H1 (cell line): ENCODE measurements at regions not wholly inside any gene's neighbourhood (a gene's known extent, or its start where the extent isn't known, plus 50 kb on each side); places are given as distances from the start of the nearest gene placed in this dataset.

Source experiments
- CTCF ChIA-PET: fragments of 300-600 bp; sonication (Branson Sonifier 250); formaldehyde crosslinking; loops from one replicate; lab custom pipeline; 2021; ENCODE audit not compliant: partially characterized antibody; lab: Charles Lee
- POLR2A ChIA-PET: fragments of 300-600 bp; sonication (Branson Sonifier 250); formaldehyde crosslinking; loops from one replicate; lab custom pipeline; 2021; ENCODE audit warnings: inconsistent platforms; ENCODE audit not compliant: partially characterized antibody; lab: Charles Lee
- DNase-seq, 2 experiments: peaks; one replicate each; pipeline versions ENCODE4 v3.0.0 to v3.0.0-alpha.2; 2010 to 2022; ENCODE audit warnings: low spot score in 2 of 2, low read depth in 1 of 2, mixed read lengths in 1 of 2
- FAIRE-seq: peaks from 2 replicates; lab custom pipeline; 2011; peaks lifted over from hg19 to GRCh38; lab: Jason Lieb, UNC
- H2AFZ ChIP-seq: 2 replicates; pipeline ENCODE4 v1.8.1; 2012; ENCODE audit warnings: low read length, inconsistent platforms
- H2AK5ac ChIP-seq: 2 replicates; pipeline ENCODE4 v1.6.1; 2013; ENCODE audit warnings: low read depth, low read length
- H2BK120ac ChIP-seq: replicated peaks from 2 replicates; pipeline ENCODE3; 2013; ENCODE audit warnings: low read depth, low read length, inconsistent platforms
- H2BK12ac ChIP-seq: 2 replicates; pipeline ENCODE4 v1.6.1; 2013; ENCODE audit warnings: low read depth, low read length
- H2BK15ac ChIP-seq: 2 replicates; pipeline ENCODE4 v1.6.1; 2013; ENCODE audit warnings: low read length
- H2BK20ac ChIP-seq: 2 replicates; pipeline ENCODE4 v1.6.1; 2013; ENCODE audit warnings: low read length
- H2BK5ac ChIP-seq: 2 replicates; pipeline ENCODE4 v1.6.1; 2013; ENCODE audit warnings: low read depth, low read length
- H3K14ac ChIP-seq: 2 replicates; pipeline ENCODE4 v1.6.1; 2013; ENCODE audit warnings: inconsistent platforms; ENCODE audit not compliant: insufficient read length
- H3K18ac ChIP-seq: 2 replicates; pipeline ENCODE4 v1.6.1; 2013; ENCODE audit warnings: low read length; ENCODE audit errors: extremely low read depth
- H3K23ac ChIP-seq: 2 replicates; pipeline ENCODE4 v1.6.1; 2013; ENCODE audit warnings: inconsistent platforms; ENCODE audit not compliant: insufficient read length
- H3K23me2 ChIP-seq: 2 replicates; pipeline ENCODE4 v1.6.1; 2013; ENCODE audit warnings: low read depth, low read length
- H3K27ac ChIP-seq: 2 replicates; pipeline ENCODE4 v1.6.1; 2011; ENCODE audit warnings: low read depth, low read length, inconsistent platforms
- H3K27me3 ChIP-seq, 4 experiments: replicated peaks in 1 of 4; 1 replicate in 1 of 4; 2 replicates in 3 of 4; pipeline versions ENCODE4 v1.6.1 to v1.8.1; 2011 to 2013; ENCODE audit warnings: low read length in 3 of 4, mild to moderate bottlenecking in 3 of 4, inconsistent platforms in 2 of 4, mixed read lengths in 2 of 4, moderate library complexity in 1 of 4; ENCODE audit not compliant: control insufficient read depth in 3 of 4, insufficient read depth in 3 of 4; ENCODE audit errors: extremely low read depth in 1 of 4
- H3K36me3 ChIP-seq, 4 experiments: 2 replicates each; pipeline versions ENCODE4 v1.6.1 to v1.8.1; 2011 to 2013; ENCODE audit warnings: mild to moderate bottlenecking in 4 of 4, low read length in 3 of 4, moderate library complexity in 2 of 4, control low read depth in 1 of 4, inconsistent platforms in 1 of 4; ENCODE audit not compliant: insufficient read depth in 4 of 4, control insufficient read depth in 2 of 4
- H3K4ac ChIP-seq: replicated peaks from 2 replicates; pipeline ENCODE3; 2013; ENCODE audit warnings: low read length, low read depth, mixed read lengths, inconsistent platforms; ENCODE audit not compliant: insufficient read length
- H3K4me1 ChIP-seq, 4 experiments: replicated peaks in 1 of 4; 1 replicate in 1 of 4; 2 replicates in 3 of 4; pipeline versions ENCODE4 v1.6.1 to v1.8.1; 2011 to 2013; ENCODE audit warnings: low read length in 3 of 4, inconsistent platforms in 2 of 4, mixed read lengths in 1 of 4; ENCODE audit not compliant: insufficient read depth in 4 of 4, control insufficient read depth in 3 of 4
- H3K4me2 ChIP-seq, 2 experiments: 2 replicates each; pipeline versions ENCODE4 v1.6.1 to v1.8.1; 2011 to 2013; ENCODE audit warnings: low read depth in 2 of 2, low read length in 2 of 2, control low read depth in 1 of 2, inconsistent platforms in 1 of 2, mild to moderate bottlenecking in 1 of 2; ENCODE audit not compliant: insufficient read depth in 1 of 2
- H3K4me3 ChIP-seq, 4 experiments: fragments of 200-600, 300-600 bp in 1 of 4; sonication (generic), shearing (Covaris generic), sonication (Bioruptor Twin) in 1 of 4; 2 replicates each; pipeline versions ENCODE4 v1.5.1 to v1.8.1; 2011 to 2016; ENCODE audit warnings: low read length in 4 of 4, low read depth in 3 of 4, control low read depth in 2 of 4, inconsistent platforms in 2 of 4, mild to moderate bottlenecking in 2 of 4, mixed read lengths in 1 of 4, moderate library complexity in 1 of 4; ENCODE audit not compliant: insufficient read depth in 2 of 4; ENCODE audit errors: extremely low read depth in 1 of 4
- H3K56ac ChIP-seq: replicated peaks from 2 replicates; pipeline ENCODE3; 2013; ENCODE audit warnings: low read depth, mild to moderate bottlenecking, mixed read lengths, low read length, inconsistent platforms; ENCODE audit not compliant: insufficient read length
- H3K79me1 ChIP-seq: 2 replicates; pipeline ENCODE4 v1.6.1; 2013; ENCODE audit warnings: low read depth, low read length, control low read depth
- H3K79me2 ChIP-seq, 2 experiments: 2 replicates each; pipeline versions ENCODE4 v1.6.1 to v1.8.1; 2012 to 2013; ENCODE audit warnings: low read length in 2 of 2, mild to moderate bottlenecking in 2 of 2, inconsistent platforms in 1 of 2; ENCODE audit not compliant: insufficient read depth in 2 of 2, control insufficient read depth in 1 of 2
- H3K9ac ChIP-seq, 4 experiments: replicated peaks in 1 of 4; 1 replicate in 1 of 4; 2 replicates in 3 of 4; pipeline versions ENCODE4 v1.6.1 to v1.8.1; 2011 to 2013; ENCODE audit warnings: low read depth in 3 of 4, low read length in 3 of 4, control low read depth in 2 of 4, mild to moderate bottlenecking in 2 of 4, moderate library complexity in 2 of 4, inconsistent platforms in 1 of 4; ENCODE audit errors: extremely low read depth in 1 of 4
- H3K9me3 ChIP-seq, 2 experiments: 2 replicates each; pipeline versions ENCODE4 v1.6.1 to v1.8.1; 2012 to 2013; ENCODE audit warnings: mild to moderate bottlenecking in 2 of 2, moderate library complexity in 2 of 2, control low read depth in 1 of 2, inconsistent platforms in 1 of 2, low read depth in 1 of 2, low read length in 1 of 2, mixed read lengths in 1 of 2; ENCODE audit not compliant: insufficient read depth in 2 of 2
- H4K20me1 ChIP-seq, 2 experiments: replicated peaks in 1 of 2; 2 replicates each; pipeline versions ENCODE3 to v1.8.1; 2011 to 2013; ENCODE audit warnings: inconsistent platforms in 2 of 2, low read length in 2 of 2, mild to moderate bottlenecking in 1 of 2; ENCODE audit not compliant: insufficient read depth in 2 of 2, control insufficient read depth in 1 of 2
- H4K5ac ChIP-seq: 2 replicates; pipeline ENCODE4 v1.6.1; 2013; ENCODE audit warnings: low read length, low read depth, mixed read lengths, inconsistent platforms; ENCODE audit not compliant: insufficient read length
- H4K8ac ChIP-seq: 2 replicates; pipeline ENCODE4 v1.8.0; 2013; ENCODE audit warnings: mild to moderate bottlenecking, moderate library complexity, low read length, inconsistent platforms; ENCODE audit not compliant: insufficient read depth; ENCODE audit errors: extremely low read depth
- H4K91ac ChIP-seq: replicated peaks from 2 replicates; pipeline ENCODE3; 2013; ENCODE audit warnings: low read length, mixed read lengths, inconsistent platforms; ENCODE audit not compliant: insufficient read length
- ATF3 ChIP-seq: IDR thresholded peaks from 2 replicates; pipeline ENCODE4 v1.6.1; 2011; ENCODE audit warnings: low read depth, mild to moderate bottlenecking, low read length; ENCODE audit not compliant: insufficient read depth
- CBX8 ChIP-seq: fragments of 300-800, 300-1000 bp; sonication (generic); IDR thresholded peaks from 2 replicates; pipeline ENCODE4 v1.7.1; 2016; ENCODE audit warnings: low read depth, low read length, borderline replicate concordance
- MAX ChIP-seq: IDR thresholded peaks from 2 replicates; pipeline ENCODE4 v1.6.1; 2012; ENCODE audit warnings: inconsistent platforms
- WGBS, 2 experiments: shearing (Covaris generic) in 1 of 2; methylation state at CpG; one replicate each; pipeline versions ENCODE4 v1.1.6 to v1.1.7; 2013 to 2015; ENCODE audit warnings: low lambda C conversion rate in 2 of 2, mixed read lengths in 2 of 2, inconsistent platforms in 1 of 2, low coverage in 1 of 2, missing lambda C conversion rate in 1 of 2; ENCODE audit not compliant: insufficient replicate concordance in 2 of 2, insufficient coverage in 1 of 2, insufficient read length in 1 of 2; ENCODE audit errors: extremely low coverage in 1 of 2, missing lambda C conversion rate in 1 of 2; 5-methylcytosine and 5-hydroxymethylcytosine counted together

- Histone ChIP-seq H4K20me1 (no peaks in the 10 kb centered on the region), H2BK120ac (no peak overlapping the region), H3K27me3 (no peaks in the 10 kb centered on the region), H3K36me3 (no peaks in the 10 kb centered on the region), H3K27ac (no peak overlapping the region), H2BK20ac (no peak overlapping the region), H3K56ac (no peak overlapping the region), H3K4ac (no peak overlapping the region), H3K79me2 (no peaks in the 10 kb centered on the region), H4K5ac (no peak overlapping the region), H3K9me3 (no peaks in the 10 kb centered on the region), H3K18ac (no peak overlapping the region), H2BK5ac (no peak overlapping the region), H2BK15ac (no peak overlapping the region), H3K23ac (no peak overlapping the region), H3K4me1 (no peaks in the 10 kb centered on the region), H2BK12ac (no peak overlapping the region), H2AK5ac (no peak overlapping the region), H2AFZ (peak overlapping the region; percentile 58; the same call in 1 of the 2 replicates), H3K23me2 (no peaks in the 10 kb centered on the region), H4K91ac (no peak overlapping the region), H3K9ac (no peak overlapping the region), H3K4me3 (no peak overlapping the region), H3K4me2 (no peak overlapping the region), H4K8ac (no peak overlapping the region), H3K79me1 (no peaks in the 10 kb centered on the region), H3K14ac (no peak overlapping the region)
- CTCF ChIA-PET, result interaction anchor here (0.5 to 1.0 kb wide), 3 partner anchors 11 to 25 kb away, joined by 3 to 5 read pairs (median 3); no protein-coding TSS in a partner anchor
- TF ChIP-seq ATF3 (no peak), CBX8 (no peak), MAX (no peak)
- WGBS, 2 experiments, result 88 to 100% methylated on average over 1 to 3 of the region's 3 CpGs
- FAIRE-seq, result no peak
- POLR2A ChIA-PET, result no interaction called here
- DNase-seq, result no peak
Measured at GRCh38 chr20:7387638-7388193, 552.5 kb downstream of the HAO1 start.
